Spinal cord (tissue), 9 donors: ENCODE measurements at regions not wholly inside any gene's neighbourhood (a gene's known extent, or its start where the extent isn't known, plus 50 kb on each side); places are given as distances from the start of the nearest gene placed in this dataset.
A peak's percentile ranks its signal among the peaks of the same experiment; 100 is the strongest.

Source experiments
- DNase-seq, 6 donors: peaks; one replicate each; pipeline versions ENCODE4 v3.0.0 to v3.0.0-alpha.2; 2013 to 2015; ENCODE audit warnings: low spot score in 6 of 6, low read depth in 4 of 6
- H3K27ac ChIP-seq: one replicate; pipeline ENCODE4 v1.5.1; 2013; ENCODE audit warnings: low read depth, low read length, control low read depth
- H3K27me3 ChIP-seq: one replicate; pipeline ENCODE4 v1.6.1; 2013; ENCODE audit warnings: low read length; ENCODE audit not compliant: control insufficient read depth, insufficient read depth
- H3K36me3 ChIP-seq: one replicate; pipeline ENCODE4 v1.6.1; 2013; ENCODE audit warnings: low read length; ENCODE audit not compliant: control insufficient read depth, insufficient read depth
- H3K4me1 ChIP-seq: one replicate; pipeline ENCODE4 v1.6.1; 2013; ENCODE audit warnings: low read length; ENCODE audit not compliant: control insufficient read depth, insufficient read depth
- H3K4me3 ChIP-seq: one replicate; pipeline ENCODE4 v1.5.1; 2013; ENCODE audit warnings: low read depth, low read length, control low read depth
- H3K9me3 ChIP-seq: one replicate; pipeline ENCODE4 v1.6.1; 2013; ENCODE audit warnings: low read length; ENCODE audit not compliant: control insufficient read depth, insufficient read depth
- whole genome bisulfite sequencing: methylation state at CpG from one replicate; pipeline ENCODE4 v1.1.5; 2013; ENCODE audit warnings: missing lambda C conversion rate; ENCODE audit not compliant: insufficient coverage; 5-methylcytosine and 5-hydroxymethylcytosine counted together
- donor health status: healthy.

DNA sequence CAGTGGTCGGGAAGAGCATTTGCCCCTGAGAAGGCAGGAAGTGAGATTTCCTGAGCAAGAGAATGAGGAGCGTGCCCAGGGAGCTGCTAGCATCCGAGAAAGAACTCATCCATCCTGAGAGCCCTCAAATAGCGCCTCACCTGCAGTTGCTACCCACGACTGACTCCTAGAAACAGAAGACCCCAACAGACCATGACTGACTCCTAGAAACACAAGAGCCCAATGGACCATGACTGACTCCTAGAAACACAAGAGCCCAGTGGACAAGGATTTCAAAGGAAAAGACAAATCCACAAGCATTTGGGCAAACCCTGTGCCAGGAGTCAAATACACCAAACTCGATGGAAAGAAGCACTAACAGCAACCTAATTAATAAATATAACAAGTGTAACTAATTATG, 575.2 kb upstream of the FRG1 start:
- Histone ChIP-seq H3K27ac (no peak overlapping the region), H3K4me1 (no peaks in the 10 kb centered on the region), H3K27me3 (no peaks in the 10 kb centered on the region), H3K36me3 (no peaks in the 10 kb centered on the region), H3K9me3 (no peaks in the 10 kb centered on the region), H3K4me3 (no peak overlapping the region)
- WGBS, result 98% methylated on average over 4 of the region's 6 CpGs
- no peak for DNase-seq

DNA sequence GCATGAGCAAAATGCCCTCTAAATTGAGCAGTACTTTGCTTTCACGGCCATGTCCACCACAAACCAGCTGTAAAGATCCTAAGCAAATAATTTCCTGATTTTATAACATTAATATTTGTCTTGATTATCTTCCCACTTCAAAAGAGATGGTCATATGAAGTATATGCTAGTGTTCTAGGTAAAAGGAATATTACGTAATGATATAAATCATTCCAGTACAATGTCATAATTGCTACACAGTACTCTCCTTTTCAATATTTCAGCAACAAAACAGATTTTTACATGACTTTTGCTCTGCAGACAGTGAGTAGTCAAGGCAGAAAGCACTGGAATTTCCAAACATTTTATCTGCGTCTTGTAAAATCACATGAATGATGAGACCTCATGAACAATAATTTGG, 572.8 kb upstream of the FRG1 start:
- Histone ChIP-seq H3K27me3 (no peaks in the 10 kb centered on the region), H3K9me3 (no peaks in the 10 kb centered on the region), H3K4me1 (no peaks in the 10 kb centered on the region), H3K27ac (no peak overlapping the region), H3K4me3 (no peak overlapping the region), H3K36me3 (no peaks in the 10 kb centered on the region)
- WGBS, result 100% methylated on average over 1 of the region's 3 CpGs
- DNase-seq, result no peak

DNA sequence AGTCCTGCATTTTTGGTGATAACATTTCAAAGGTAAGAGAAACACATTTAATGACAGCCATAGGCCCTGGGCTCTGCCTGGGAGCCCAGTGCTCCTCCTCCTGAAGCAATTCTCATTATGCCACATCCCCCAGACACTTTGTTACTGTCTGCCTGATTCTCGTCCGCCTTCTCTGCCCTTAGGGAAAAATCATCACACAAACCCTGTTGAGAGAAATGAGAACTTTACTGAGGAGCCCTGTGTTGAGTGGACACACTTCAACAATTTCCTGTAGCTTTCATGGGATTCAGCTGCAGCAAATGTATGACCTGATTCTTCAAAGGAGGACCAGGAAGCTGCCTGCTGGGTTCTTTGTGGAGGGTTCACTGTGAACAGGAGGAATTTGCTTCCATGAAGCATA, 566.5 kb upstream of the FRG1 start:
- no CpG with 5 or more reads among the region's 2 CpGs for WGBS
- Histone ChIP-seq H3K27ac (peak overlapping the region; percentile 33), H3K9me3 (no peaks in the 10 kb centered on the region), H3K4me3 (no peak overlapping the region), H3K4me1 (no peaks in the 10 kb centered on the region), H3K36me3 (no peaks in the 10 kb centered on the region), H3K27me3 (no peaks in the 10 kb centered on the region)
- peak in 2 of 6 donors; percentile 28 to 43 for DNase-seq

DNA sequence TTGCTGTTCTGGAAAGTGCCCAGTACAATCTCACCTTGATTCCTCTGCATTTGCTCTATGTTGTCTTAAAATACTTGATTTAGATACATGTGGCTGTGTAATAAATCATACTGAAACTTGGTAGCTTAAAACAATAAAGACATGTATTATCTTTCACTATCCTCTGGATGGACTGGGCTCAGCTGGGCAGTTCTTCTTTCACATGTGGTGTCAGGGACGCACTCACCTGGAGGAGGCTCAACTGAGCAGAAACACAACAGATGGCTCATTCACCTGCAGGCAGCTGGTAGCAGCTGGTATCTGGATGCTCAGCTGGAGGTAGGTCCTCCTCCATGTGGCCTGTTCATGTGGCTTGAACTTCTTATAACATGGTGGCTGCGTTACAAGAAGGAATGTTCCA, 563.8 kb upstream of the FRG1 start:
- Histone ChIP-seq H3K27ac (no peak overlapping the region), H3K4me3 (no peak overlapping the region), H3K27me3 (no peaks in the 10 kb centered on the region), H3K36me3 (no peaks in the 10 kb centered on the region), H3K4me1 (no peaks in the 10 kb centered on the region), H3K9me3 (no peaks in the 10 kb centered on the region)
- 100% methylated on average over 1 of the region's 2 CpGs for WGBS
- no peak for DNase-seq

DNA sequence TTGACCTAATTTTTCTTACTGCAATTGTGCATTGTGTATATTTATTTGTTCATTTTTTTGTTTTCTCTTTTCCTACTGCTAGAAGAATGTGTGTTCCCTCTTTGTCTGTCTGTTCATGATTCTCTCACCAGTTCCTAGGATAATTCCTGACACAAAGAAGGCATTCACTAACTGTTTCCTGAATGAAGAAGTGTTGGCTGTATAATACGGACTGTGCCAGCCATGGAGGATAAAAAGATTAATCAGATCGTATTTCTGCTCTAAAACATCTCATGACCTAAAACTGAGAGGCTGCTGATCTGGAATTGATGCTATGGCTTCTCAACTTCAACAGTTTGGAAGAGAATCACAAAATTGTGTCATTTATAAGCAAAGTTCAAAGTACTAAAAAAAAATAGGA, 563.1 kb upstream of the FRG1 start:
- DNase-seq, result peak in 1 of 6 donors; percentile 12
- 80% methylated on average over 1 of the region's 2 CpGs for WGBS
- Histone ChIP-seq H3K4me3 (no peak overlapping the region), H3K27ac (peak overlapping the region; percentile 11), H3K27me3 (no peaks in the 10 kb centered on the region), H3K9me3 (no peaks in the 10 kb centered on the region), H3K4me1 (no peaks in the 10 kb centered on the region), H3K36me3 (no peaks in the 10 kb centered on the region)

DNA sequence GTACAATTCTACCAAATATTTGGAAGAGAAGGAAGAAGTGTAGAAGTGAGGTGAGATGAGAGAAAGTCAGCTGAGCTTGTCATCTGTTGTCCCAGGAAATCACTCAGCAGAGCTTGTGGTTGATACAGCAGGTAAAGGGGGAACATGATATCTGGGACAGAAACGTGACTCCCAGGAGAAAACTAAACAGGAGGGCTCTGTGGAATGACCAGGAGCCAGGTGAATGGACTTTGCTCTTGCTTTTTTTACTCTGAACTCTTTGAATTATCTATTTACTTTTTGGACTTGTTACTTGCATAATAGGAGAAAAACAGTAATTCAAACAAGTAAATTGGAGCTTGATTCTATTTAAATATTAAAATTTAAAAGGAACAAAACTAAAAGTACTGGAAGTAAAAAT, 555.6 kb upstream of the FRG1 start:
- no peak overlapping the region for H3K27ac ChIP-seq
- H3K9me3 ChIP-seq, result no peaks in the 10 kb centered on the region
- H3K36me3 ChIP-seq, result no peaks in the 10 kb centered on the region
- H3K4me1 ChIP-seq, result no peaks in the 10 kb centered on the region
- H3K4me3 ChIP-seq, result no peak overlapping the region
- no peaks in the 10 kb centered on the region for H3K27me3 ChIP-seq
- no peak for DNase-seq
- no CpG with 5 or more reads among the region's 1 CpG for WGBS

DNA sequence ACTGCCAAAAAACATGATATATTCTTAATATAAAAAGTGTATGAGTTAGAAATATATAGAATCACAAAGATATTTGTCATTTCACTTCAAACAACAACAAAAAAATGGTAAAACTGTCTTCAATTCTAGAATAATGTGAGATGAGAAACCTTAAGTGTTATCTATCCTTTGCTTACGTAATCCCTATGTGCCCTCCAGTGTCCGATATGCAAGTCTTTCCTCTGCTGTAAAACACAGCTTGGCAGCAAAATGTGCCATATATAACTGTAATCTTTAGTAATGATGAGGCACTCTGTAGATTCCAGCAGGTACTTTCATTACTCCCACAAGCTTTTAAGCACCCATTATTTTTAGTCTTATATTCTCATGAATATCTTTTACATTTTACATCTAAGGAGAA, 555.1 kb upstream of the FRG1 start:
- H3K4me3 ChIP-seq, result no peak overlapping the region
- H3K27me3 ChIP-seq, result no peaks in the 10 kb centered on the region
- no peaks in the 10 kb centered on the region for H3K4me1 ChIP-seq
- no CpG with 5 or more reads among the region's 2 CpGs for WGBS
- H3K27ac ChIP-seq, result no peak overlapping the region
- no peaks in the 10 kb centered on the region for H3K36me3 ChIP-seq
- peak in 1 of 6 donors; percentile 51 for DNase-seq
- no peaks in the 10 kb centered on the region for H3K9me3 ChIP-seq

DNA sequence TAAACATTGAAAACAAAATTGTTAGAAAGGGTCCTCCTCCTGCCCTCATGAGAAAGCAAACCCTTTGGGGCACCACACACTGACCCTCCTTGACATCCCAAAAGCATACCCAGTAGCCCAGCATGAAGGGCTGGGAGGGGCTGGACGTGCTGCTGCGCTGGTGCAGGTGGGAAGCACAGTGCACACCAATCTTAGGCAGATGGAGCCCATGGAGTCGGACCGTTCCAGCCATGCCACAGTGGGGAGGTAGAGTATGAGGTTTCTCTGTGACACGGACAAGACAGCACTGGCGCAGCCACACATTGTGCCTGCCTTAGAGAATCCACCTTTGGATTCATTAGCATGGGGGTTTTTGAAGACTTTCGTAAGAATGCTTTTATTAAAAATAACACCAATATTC, 544.2 kb upstream of the FRG1 start:
- H3K27me3 ChIP-seq, result no peaks in the 10 kb centered on the region
- 83% methylated on average over 2 of the region's 7 CpGs for WGBS
- H3K36me3 ChIP-seq, result no peaks in the 10 kb centered on the region

DNA sequence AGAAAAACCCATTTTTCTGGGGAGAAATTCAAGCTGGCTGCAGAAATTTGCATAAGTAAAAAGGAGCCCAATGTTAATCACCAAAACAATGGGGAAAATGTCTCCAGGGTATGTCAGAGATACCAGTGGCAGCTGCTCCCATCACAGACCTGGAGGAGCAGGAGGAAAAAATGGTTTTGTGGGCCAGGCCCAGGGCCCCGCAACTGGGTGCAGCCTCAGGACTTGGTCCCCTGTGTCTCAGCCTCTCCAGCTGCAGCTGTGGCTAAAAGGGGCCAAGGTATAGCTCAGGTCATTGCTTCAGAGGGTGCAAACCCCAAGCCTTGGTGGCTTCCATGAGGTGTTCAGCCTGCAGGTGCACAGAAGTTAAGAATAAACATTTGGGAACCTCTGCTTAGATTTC, 536.4 kb upstream of the FRG1 start:
- Histone ChIP-seq H3K27ac (no peak overlapping the region), H3K4me1 (no peaks in the 10 kb centered on the region), H3K36me3 (no peaks in the 10 kb centered on the region), H3K27me3 (no peaks in the 10 kb centered on the region), H3K9me3 (no peaks in the 10 kb centered on the region), H3K4me3 (no peak overlapping the region)
- 100% methylated on average over 1 of the region's 1 CpG for WGBS
- DNase-seq, result no peak

More for the DNA sequence above, 544.2 kb upstream of the FRG1 start:
- no peak overlapping the region for H3K27ac ChIP-seq
- no peaks in the 10 kb centered on the region for H3K9me3 ChIP-seq
- no peak overlapping the region for H3K4me3 ChIP-seq
- no peak for DNase-seq
- H3K4me1 ChIP-seq, result no peaks in the 10 kb centered on the region

DNA sequence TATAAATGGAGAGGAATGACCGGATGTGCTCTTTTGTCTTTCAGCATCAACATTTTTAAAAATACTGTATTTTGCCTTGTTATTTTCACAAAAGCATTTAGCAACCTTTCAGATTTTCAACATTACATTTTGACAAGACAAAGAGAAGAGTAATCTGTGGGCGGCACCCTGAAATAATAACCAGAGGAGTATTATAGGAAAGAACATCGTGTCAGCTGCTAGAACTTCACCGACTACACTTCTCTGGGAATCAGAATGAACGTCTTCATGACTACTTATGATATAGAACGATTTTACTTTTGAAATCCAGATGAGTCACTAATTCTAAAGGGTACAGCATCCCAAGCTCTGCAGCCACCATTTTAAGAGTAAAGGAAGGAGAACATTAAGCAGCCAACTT, 531.5 kb upstream of the FRG1 start:
- Histone ChIP-seq H3K36me3 (no peaks in the 10 kb centered on the region), H3K9me3 (no peaks in the 10 kb centered on the region), H3K27me3 (no peaks in the 10 kb centered on the region), H3K27ac (no peak overlapping the region), H3K4me1 (no peaks in the 10 kb centered on the region), H3K4me3 (no peak overlapping the region)
- no CpG with 5 or more reads among the region's 6 CpGs for WGBS
- no peak for DNase-seq
